ENCODE measurements at regions not wholly inside any gene's neighbourhood (a gene's known extent, or its start where the extent isn't known, plus 50 kb on each side); places are given as distances from the start of the nearest gene placed in this dataset.

DNA sequence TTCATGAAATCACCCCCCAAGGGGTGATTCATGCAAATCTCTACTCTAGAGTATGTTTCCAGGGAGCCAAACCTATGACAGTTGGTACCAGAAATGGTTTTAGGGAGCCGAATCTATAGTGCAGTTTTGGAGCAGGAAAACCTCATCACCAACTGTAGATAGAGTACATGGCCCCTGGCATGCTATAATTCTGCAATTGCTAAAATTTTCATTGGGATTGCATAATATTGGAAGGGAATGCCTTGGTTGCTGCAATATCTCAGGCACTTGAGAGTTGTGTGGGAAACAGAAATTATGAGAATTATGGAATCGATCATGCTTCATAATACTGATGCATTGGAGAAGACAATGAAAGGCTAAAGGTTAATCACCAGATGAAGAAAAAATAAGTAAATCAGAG lies 148.2 kb upstream of the PLPPR1 start:
- intact Hi-C loops (cut with micrococcal nuclease) = no loop called here
- Mint-ChIP-seq H3K36me3 (ENCODE audit: low read depth) (no peaks in the 10 kb centered on the region), H3K4me1 (no peaks in the 10 kb centered on the region), H3K9me3 (no peaks in the 10 kb centered on the region), H3K27me3 (no peaks in the 10 kb centered on the region), H3K4me3 (no peak overlapping the region), H3K27ac (no peak overlapping the region)
- no peak for DNase-seq

DNA sequence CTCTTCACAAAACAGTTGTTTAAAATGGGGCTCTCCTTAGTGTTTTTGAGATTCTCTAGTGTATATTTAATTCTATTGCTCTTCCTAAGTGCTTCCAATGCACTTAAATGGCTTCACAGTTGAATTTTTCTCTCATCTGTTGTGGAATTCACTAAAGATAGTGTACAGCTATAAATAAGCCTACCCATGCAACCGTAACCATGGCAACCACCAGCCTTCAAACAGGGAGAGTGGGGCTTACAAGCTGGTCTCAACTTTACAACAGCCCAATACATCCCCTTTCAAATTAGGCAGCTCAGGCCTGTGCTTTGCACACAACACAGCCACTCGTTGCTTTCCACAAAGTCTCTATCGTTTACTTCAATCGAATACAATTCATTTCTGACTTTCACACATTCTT lies 144.0 kb upstream of the PLPPR1 start:
- no peaks in the 10 kb centered on the region for H3K9me3 Mint-ChIP-seq
- no peaks in the 10 kb centered on the region for H3K4me1 Mint-ChIP-seq
- no peak overlapping the region for H3K4me3 Mint-ChIP-seq
- DNase-seq = no peak
- H3K27ac Mint-ChIP-seq = no peak overlapping the region
- no peaks in the 10 kb centered on the region for H3K27me3 Mint-ChIP-seq
- intact Hi-C loops (cut with micrococcal nuclease) = no loop called here
- H3K36me3 Mint-ChIP-seq (ENCODE audit: low read depth) = no peaks in the 10 kb centered on the region

DNA sequence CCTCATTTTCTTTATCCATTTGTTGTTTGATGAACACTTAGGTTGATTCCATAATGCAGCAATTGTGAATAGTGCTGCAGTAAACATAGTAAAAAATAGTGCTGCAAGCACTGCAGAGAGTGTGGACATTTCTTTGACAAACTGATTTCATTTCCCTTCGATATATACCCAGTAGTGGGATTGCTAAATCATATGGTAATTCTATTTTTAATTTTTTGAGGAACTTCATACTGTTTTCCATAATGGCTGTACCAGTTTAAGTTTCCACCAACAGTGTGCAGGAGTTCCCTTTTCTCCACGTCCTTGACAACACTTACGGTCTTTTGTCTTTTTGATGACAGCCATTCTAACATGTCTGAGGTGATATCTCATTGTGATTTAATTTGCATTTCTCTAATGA lies 138.2 kb upstream of the PLPPR1 start:
- H3K4me3 Mint-ChIP-seq = no peak overlapping the region
- H3K9me3 Mint-ChIP-seq = no peaks in the 10 kb centered on the region
- no peak overlapping the region for H3K27ac Mint-ChIP-seq
- DNase-seq = no peak
- intact Hi-C loops (cut with micrococcal nuclease) = no loop called here
- H3K27me3 Mint-ChIP-seq = no peaks in the 10 kb centered on the region
- H3K36me3 Mint-ChIP-seq (ENCODE audit: low read depth) = no peaks in the 10 kb centered on the region
- H3K4me1 Mint-ChIP-seq = no peaks in the 10 kb centered on the region

DNA sequence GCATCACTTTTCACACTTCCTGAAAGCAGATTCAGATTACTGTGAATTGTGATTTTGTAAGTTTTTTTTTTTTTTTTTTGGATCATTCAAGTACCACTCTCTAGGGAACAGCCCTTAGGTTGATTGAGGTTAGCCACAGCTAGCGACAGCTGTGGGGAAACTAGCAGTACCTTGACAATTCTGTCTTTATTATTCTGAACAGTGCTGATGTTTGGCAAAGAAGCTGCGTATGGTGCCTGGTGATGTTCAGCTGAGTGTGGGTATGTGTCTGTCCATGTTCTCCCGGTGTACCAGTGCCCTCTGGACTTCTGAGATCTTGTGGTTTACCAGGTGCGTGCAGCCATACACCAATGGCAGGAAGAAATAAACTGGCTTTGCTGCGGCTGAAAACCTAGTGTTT lies 117.3 kb upstream of the PLPPR1 start:
- no peaks in the 10 kb centered on the region for H3K36me3 Mint-ChIP-seq (ENCODE audit: low read depth)

DNA sequence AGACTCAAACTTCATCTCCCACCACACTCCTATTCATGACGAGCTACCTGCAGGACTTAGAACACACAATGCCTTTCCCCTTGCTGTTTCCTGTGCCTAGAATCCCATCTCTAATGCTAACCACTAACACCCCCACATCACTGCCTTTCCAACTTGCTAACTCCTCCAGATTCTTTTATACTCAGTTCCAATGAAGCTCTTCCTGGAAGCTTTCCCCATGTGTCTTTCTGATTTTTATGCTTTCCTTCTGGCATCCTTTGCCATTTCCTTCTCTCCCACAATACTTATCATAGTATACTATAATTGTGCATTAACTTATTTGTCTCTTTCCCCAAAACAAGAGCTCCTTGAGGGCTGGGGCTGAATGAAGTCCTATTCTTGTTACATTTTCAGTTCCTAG lies 115.3 kb upstream of the PLPPR1 start:
- H3K27ac Mint-ChIP-seq = no peak overlapping the region
- no peaks in the 10 kb centered on the region for H3K4me1 Mint-ChIP-seq
- intact Hi-C loops (cut with micrococcal nuclease) = no loop called here
- peaks cover 4% of the 10 kb centered on the region for H3K9me3 Mint-ChIP-seq
- no peaks in the 10 kb centered on the region for H3K36me3 Mint-ChIP-seq (ENCODE audit: low read depth)
- H3K4me3 Mint-ChIP-seq = no peak overlapping the region
- H3K27me3 Mint-ChIP-seq = no peaks in the 10 kb centered on the region
- DNase-seq = no peak

More for the DNA sequence above, 117.3 kb upstream of the PLPPR1 start:
- peaks cover 4% of the 10 kb centered on the region for H3K9me3 Mint-ChIP-seq
- no peaks in the 10 kb centered on the region for H3K27me3 Mint-ChIP-seq
- DNase-seq = no peak
- no peak overlapping the region for H3K4me3 Mint-ChIP-seq
- intact Hi-C loops (cut with micrococcal nuclease) = no loop called here
- no peaks in the 10 kb centered on the region for H3K4me1 Mint-ChIP-seq
- no peak overlapping the region for H3K27ac Mint-ChIP-seq

DNA sequence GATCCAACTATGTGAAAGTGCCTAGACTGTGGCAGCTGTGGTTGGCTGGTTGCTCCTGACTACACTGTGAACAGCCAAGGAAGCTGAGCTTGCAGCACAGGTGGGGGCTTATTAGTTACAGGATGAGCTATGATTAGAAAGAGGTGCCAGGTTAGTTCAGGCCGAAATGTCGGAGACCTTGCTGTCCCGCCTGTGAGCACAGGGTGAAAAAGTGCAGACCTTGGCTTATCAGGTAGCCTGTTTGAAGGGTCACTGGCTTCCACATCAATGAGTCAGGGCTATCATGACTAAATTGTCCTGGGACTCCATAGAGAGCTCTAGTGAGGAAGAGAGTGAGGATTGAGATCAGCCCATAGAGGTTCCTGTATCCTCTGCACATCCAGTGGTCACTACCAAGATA lies 114.3 kb upstream of the PLPPR1 start:
- H3K27me3 Mint-ChIP-seq = no peaks in the 10 kb centered on the region

DNA sequence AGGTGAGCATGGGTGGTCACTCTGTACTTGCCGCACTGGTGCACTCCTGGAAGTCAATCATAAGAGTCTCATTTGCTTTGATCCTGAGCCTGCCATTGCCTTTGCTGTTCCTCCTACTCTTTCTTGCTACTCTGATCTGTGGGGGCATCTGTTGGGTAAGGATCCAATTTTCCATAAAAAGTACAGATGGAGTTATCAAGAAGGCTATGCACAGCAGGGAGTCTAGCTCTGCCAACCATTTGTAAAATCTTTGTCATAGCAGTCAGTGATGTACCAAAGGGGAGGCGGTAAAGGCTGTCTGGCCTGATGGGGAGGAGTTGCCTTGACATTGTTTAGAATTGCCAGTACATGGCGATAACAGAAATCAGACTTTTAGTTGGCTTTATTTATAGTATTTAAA lies 109.0 kb upstream of the PLPPR1 start:
- Mint-ChIP-seq H3K4me1 (no peaks in the 10 kb centered on the region), H3K4me3 (no peak overlapping the region), H3K27ac (no peak overlapping the region), H3K27me3 (no peaks in the 10 kb centered on the region), H3K9me3 (peaks cover 1% of the 10 kb centered on the region), H3K36me3 (ENCODE audit: low read depth) (no peaks in the 10 kb centered on the region)
- intact Hi-C loops (cut with micrococcal nuclease) = no loop called here
- DNase-seq = no peak

More for the DNA sequence above, 114.3 kb upstream of the PLPPR1 start:
- no peaks in the 10 kb centered on the region for H3K4me1 Mint-ChIP-seq
- H3K4me3 Mint-ChIP-seq = no peak overlapping the region
- H3K27ac Mint-ChIP-seq = no peak overlapping the region
- H3K36me3 Mint-ChIP-seq (ENCODE audit: low read depth) = no peaks in the 10 kb centered on the region
- H3K9me3 Mint-ChIP-seq = peaks cover 4% of the 10 kb centered on the region
- intact Hi-C loops (cut with micrococcal nuclease) = no loop called here
- no peak for DNase-seq

DNA sequence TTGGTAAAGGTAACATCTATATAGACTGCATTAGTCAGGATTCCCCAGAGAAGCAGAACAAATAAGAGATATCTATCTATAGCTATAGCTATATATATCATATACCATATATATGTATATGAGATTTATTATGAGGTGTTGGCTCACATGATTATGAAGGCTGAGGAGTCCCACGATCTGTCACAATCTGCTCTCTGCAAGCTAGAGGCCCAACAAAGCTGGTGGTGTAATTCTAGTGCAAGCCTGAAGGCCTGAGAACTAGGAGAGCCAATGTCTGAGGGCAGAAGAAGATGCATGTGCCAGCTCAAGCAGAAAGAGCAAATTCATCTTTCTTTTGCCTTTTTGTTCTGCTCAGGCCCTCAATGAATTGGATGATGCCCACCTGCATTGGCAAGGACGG lies 102.2 kb upstream of the PLPPR1 start:
- H3K4me3 Mint-ChIP-seq = no peak overlapping the region
- H3K27ac Mint-ChIP-seq = no peak overlapping the region
- no peaks in the 10 kb centered on the region for H3K36me3 Mint-ChIP-seq (ENCODE audit: low read depth)
- no peaks in the 10 kb centered on the region for H3K27me3 Mint-ChIP-seq
- intact Hi-C loops (cut with micrococcal nuclease) = no loop called here
- DNase-seq = no peak
- no peaks in the 10 kb centered on the region for H3K9me3 Mint-ChIP-seq
- H3K4me1 Mint-ChIP-seq = no peaks in the 10 kb centered on the region

DNA sequence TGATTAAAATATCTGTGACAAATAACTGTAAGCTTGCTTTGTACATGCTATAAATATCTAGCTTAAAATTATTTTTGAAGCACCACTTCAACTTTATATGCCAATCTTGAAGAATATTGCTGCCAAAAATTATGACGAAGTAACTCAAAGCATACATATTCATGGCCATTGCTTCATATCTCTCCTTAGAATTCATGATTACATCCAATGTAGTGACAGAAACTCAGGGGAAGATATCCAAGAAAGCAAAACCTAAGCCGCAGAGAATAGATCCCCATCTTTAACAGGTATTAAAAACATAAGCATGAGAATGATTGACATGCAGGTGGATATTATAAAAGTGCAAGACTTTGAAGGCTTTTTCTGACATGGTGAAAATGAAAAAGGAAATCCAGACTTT lies 100.8 kb upstream of the PLPPR1 start:
- Mint-ChIP-seq H3K36me3 (ENCODE audit: low read depth) (no peaks in the 10 kb centered on the region), H3K4me1 (no peaks in the 10 kb centered on the region), H3K27ac (no peak overlapping the region), H3K9me3 (no peaks in the 10 kb centered on the region), H3K27me3 (no peaks in the 10 kb centered on the region), H3K4me3 (no peak overlapping the region)
- intact Hi-C loops (cut with micrococcal nuclease) = no loop called here
- no peak for DNase-seq

DNA sequence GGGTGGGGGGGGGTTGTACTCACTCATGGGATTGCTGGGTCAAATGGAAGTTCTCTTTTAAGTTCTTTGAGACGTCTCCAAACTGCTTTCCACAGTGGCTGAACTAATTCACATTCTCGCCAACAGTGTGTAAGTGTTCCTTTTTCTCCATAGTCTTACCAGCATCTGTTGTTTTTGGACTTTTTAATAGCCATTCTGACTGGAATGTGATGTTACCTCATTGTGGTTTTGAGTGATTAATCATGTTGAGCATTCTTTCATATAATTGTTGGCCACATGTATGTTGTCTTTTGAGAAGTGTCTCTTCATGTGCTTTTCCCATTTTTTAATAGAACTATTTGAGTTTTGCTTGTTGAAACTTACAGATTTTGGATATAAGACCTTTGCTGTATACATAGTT lies 94.9 kb upstream of the PLPPR1 start:
- H3K4me3 Mint-ChIP-seq = no peak overlapping the region
- intact Hi-C loops (cut with micrococcal nuclease) = no loop called here
- H3K27me3 Mint-ChIP-seq = no peaks in the 10 kb centered on the region
- no peak overlapping the region for H3K27ac Mint-ChIP-seq
- H3K36me3 Mint-ChIP-seq (ENCODE audit: low read depth) = no peaks in the 10 kb centered on the region
- no peak for DNase-seq
- peaks cover 10% of the 10 kb centered on the region for H3K9me3 Mint-ChIP-seq
- no peaks in the 10 kb centered on the region for H3K4me1 Mint-ChIP-seq

DNA sequence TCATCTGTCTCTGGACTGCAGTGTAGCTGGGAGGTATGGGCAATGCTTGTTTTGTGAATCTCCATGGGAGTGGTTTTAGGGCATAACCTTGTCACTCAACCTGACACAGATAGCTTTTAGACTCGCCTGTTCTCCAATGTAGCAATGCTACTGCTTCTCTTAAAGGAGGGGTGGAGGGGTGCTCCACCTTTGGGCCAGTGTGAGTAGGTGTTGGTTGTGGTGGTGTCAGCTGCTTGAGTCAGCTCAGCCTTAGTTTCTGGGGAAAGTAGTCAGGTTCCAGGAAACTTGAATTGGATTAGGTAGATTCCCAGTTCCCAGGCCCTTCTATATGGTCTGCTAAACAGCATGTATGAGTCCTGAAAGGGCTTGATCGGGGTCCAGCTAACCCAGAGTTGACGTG lies 91.1 kb upstream of the PLPPR1 start:
- no peak overlapping the region for H3K4me3 Mint-ChIP-seq
- peaks cover 10% of the 10 kb centered on the region for H3K9me3 Mint-ChIP-seq
- no peak overlapping the region for H3K27ac Mint-ChIP-seq
- no peaks in the 10 kb centered on the region for H3K36me3 Mint-ChIP-seq (ENCODE audit: low read depth)
- no peak for DNase-seq
- intact Hi-C loops (cut with micrococcal nuclease) = no loop called here
- no peaks in the 10 kb centered on the region for H3K27me3 Mint-ChIP-seq
- H3K4me1 Mint-ChIP-seq = no peaks in the 10 kb centered on the region

DNA sequence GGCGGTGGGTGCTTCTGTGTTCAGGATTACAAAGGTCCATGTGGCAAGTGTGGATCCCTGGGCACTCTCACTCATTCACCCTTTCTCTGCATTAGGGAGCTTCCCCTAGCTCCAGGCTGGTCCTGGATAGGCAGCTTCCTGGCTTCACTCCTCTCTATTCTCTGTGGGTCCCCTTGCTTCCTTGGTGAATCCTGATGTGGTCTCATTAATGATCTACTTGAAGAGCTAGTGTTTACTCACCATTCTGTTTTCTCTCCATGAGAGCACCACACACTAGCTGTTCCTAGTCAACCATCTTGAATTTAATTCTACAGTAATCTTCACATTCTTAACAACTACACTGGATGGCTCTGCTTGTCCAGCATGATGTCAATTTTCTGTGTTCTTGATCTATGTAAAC lies 90.0 kb upstream of the PLPPR1 start:
- no peaks in the 10 kb centered on the region for H3K36me3 Mint-ChIP-seq (ENCODE audit: low read depth)
- peaks cover 6% of the 10 kb centered on the region for H3K9me3 Mint-ChIP-seq
- DNase-seq = no peak
- no peak overlapping the region for H3K27ac Mint-ChIP-seq
- no peaks in the 10 kb centered on the region for H3K27me3 Mint-ChIP-seq
- intact Hi-C loops (cut with micrococcal nuclease) = no loop called here
- H3K4me3 Mint-ChIP-seq = no peak overlapping the region
- H3K4me1 Mint-ChIP-seq = no peaks in the 10 kb centered on the region

DNA sequence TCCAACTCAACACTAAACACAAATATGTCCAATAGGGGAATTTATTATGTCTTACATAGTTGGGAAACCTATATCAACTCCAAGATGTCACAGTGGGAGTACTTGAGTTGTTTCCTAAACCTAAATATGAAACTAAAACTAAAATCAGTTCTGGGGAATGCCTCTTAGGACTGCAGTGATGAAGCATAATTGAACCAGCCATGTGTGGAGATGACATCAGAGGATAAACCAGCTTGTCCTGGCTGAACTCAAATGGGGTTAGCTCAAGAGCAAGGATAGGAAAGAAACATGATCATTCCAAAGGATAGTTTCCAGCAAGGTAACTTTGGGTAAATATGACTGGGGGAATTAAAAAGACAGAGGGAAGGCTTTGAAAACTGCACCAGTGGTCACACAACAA lies 88.9 kb upstream of the PLPPR1 start:
- no peak overlapping the region for H3K27ac Mint-ChIP-seq
- peaks cover 6% of the 10 kb centered on the region for H3K9me3 Mint-ChIP-seq
- H3K27me3 Mint-ChIP-seq = no peaks in the 10 kb centered on the region
- H3K36me3 Mint-ChIP-seq (ENCODE audit: low read depth) = no peaks in the 10 kb centered on the region
- H3K4me1 Mint-ChIP-seq = no peaks in the 10 kb centered on the region
- H3K4me3 Mint-ChIP-seq = no peak overlapping the region
- DNase-seq = no peak
- intact Hi-C loops (cut with micrococcal nuclease) = no loop called here

DNA sequence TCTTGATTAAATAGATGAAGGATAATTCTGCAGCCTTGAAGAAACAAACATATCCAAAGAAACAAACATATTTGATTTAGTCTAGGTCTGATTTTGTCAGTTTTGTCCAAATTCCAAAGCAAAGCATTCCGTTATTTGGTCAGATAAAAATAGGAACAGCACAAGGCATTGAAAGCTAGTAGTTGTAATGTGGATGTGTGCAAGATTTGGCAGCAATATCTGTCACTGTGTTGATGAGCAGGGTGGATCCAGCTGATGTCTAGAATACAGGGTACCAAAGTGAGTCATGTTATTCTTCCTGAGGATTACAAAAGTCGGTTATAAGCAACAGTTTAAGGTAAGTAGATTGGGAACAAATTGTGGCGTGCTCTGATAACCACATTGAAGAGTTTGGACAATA lies 69.3 kb upstream of the PLPPR1 start:
- DNase-seq = no peak
- Mint-ChIP-seq H3K27ac (no peak overlapping the region), H3K4me3 (no peak overlapping the region), H3K4me1 (no peaks in the 10 kb centered on the region), H3K27me3 (no peaks in the 10 kb centered on the region), H3K36me3 (ENCODE audit: low read depth) (no peaks in the 10 kb centered on the region), H3K9me3 (no peaks in the 10 kb centered on the region)
- intact Hi-C loops (cut with micrococcal nuclease) = no loop called here
